Fibroblast of mammary gland (primary cell): ENCODE measurements at regions not wholly inside any gene's neighbourhood (a gene's known extent, or its start where the extent isn't known, plus 50 kb on each side); places are given as distances from the start of the nearest gene placed in this dataset.

ENCODE experiments used
- DNase-seq: peaks from one replicate; pipeline ENCODE4 v3.0.0-alpha.2; 2010; ENCODE audit warnings: low read depth
- H3K4me3 ChIP-seq: 2 replicates; pipeline ENCODE4 v1.5.1; 2011; ENCODE audit warnings: low read depth, mild to moderate bottlenecking, low read length, moderate library complexity; ENCODE audit not compliant: control insufficient read depth
- TF ChIP-seq, protein P1 (sequence below): conservative IDR thresholded peaks from 2 replicates; pipeline ENCODE4 v1.5.1; 2011; ENCODE audit warnings: low read depth, low read length, inconsistent platforms; ENCODE audit not compliant: control insufficient read depth, insufficient read depth

DNA sequence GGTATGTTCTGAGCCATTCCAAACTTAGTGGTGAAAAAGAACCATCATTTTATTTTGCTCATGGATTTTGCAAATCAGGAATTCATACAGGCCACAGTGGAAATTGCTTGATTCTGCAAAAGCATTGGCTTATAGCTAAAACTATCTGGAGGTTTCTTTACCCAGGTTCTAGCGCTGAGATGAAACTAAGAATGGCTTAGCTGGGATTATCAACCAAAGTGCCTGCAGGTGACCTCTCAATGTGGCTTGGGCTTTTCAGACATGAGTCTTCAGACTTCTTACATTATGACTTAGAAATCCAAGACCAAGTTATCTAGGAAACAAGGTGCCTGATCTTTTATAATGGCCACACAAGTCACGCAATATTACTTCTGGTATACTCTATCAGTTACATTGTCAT, 140.1 kb downstream of the HGF start:
- TF ChIP-seq, protein P1, sequence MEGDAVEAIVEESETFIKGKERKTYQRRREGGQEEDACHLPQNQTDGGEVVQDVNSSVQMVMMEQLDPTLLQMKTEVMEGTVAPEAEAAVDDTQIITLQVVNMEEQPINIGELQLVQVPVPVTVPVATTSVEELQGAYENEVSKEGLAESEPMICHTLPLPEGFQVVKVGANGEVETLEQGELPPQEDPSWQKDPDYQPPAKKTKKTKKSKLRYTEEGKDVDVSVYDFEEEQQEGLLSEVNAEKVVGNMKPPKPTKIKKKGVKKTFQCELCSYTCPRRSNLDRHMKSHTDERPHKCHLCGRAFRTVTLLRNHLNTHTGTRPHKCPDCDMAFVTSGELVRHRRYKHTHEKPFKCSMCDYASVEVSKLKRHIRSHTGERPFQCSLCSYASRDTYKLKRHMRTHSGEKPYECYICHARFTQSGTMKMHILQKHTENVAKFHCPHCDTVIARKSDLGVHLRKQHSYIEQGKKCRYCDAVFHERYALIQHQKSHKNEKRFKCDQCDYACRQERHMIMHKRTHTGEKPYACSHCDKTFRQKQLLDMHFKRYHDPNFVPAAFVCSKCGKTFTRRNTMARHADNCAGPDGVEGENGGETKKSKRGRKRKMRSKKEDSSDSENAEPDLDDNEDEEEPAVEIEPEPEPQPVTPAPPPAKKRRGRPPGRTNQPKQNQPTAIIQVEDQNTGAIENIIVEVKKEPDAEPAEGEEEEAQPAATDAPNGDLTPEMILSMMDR = no peak
- no peak overlapping the region for H3K4me3 ChIP-seq
- DNase-seq = no peak

DNA sequence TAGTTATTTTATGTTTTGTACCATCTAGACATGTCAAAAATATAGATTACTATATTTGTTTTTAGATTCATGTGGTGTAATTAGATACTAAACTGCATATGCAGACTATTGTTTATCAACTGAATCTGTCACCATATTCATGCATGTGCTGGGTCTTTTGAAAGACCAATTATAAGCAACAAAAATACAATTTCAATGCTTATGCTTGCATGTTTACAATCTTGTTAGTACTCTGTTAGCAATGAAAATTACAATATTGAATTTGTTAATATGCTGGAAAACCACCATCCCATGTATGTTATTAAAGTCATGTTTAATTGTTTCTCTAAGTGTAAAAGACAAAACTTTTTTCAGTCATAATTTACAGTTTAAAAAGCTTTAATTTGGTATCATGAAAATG, 140.9 kb downstream of the HGF start:
- no peak overlapping the region for H3K4me3 ChIP-seq
- DNase-seq = no peak
- TF ChIP-seq, protein P1 = no peak

DNA sequence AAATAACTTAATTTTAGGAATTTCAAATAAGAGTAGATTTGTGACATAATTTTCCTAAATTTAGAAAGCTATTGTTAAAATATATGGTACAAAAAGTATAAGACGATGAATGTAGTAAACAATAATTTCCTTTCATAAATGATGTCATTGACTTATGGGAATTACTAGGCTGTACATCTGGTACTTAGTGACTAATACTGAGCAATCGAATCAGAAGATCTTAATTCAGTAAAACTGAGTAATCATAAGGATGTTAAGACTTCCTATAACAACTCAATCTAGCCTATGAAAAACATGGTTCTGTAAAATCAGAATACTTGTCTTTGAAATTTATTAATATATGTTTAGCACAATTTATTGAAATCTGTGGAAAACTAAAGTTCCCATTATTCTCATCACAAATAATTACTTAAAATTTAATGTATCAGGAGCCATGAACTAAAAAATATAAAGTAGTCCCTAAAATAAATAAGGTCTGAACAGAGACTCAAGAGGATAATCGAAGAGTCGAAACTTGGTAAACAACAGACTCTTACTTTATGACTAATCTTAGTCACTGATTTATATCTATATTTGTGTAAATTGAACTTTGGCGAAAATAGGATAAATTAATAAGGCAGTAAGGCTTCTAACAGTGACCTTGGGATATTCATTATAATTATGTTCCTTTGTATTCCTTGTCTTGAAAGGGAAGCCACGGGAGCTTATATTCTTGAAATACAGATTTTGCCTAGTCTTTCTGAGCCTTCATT, 142.1 kb downstream of the HGF start:
- DNase-seq = peak; percentile 96
- TF ChIP-seq, protein P1 = no peak
- H3K4me3 ChIP-seq = no peak overlapping the region

DNA sequence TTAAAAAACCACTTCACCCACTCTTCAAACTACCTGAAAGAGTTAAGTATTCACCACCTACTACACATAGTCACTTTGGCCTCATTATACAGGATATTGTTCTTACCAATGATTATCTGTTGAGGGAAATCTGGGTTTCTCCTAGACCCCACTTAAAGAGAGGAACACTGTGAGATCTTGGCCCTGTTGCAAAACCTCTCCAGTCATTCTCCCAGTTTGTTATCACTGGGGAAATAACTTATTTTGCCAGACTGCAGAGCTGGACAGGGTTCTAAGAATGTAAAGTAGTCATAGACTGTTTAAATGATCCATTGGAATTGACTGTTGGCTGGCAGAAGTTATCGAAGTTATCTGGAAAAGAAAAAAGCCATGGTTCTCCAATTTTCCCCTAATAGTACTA, 143.8 kb downstream of the HGF start:
- TF ChIP-seq, protein P1 = no peak
- no peak overlapping the region for H3K4me3 ChIP-seq
- peak; percentile 91 for DNase-seq

DNA sequence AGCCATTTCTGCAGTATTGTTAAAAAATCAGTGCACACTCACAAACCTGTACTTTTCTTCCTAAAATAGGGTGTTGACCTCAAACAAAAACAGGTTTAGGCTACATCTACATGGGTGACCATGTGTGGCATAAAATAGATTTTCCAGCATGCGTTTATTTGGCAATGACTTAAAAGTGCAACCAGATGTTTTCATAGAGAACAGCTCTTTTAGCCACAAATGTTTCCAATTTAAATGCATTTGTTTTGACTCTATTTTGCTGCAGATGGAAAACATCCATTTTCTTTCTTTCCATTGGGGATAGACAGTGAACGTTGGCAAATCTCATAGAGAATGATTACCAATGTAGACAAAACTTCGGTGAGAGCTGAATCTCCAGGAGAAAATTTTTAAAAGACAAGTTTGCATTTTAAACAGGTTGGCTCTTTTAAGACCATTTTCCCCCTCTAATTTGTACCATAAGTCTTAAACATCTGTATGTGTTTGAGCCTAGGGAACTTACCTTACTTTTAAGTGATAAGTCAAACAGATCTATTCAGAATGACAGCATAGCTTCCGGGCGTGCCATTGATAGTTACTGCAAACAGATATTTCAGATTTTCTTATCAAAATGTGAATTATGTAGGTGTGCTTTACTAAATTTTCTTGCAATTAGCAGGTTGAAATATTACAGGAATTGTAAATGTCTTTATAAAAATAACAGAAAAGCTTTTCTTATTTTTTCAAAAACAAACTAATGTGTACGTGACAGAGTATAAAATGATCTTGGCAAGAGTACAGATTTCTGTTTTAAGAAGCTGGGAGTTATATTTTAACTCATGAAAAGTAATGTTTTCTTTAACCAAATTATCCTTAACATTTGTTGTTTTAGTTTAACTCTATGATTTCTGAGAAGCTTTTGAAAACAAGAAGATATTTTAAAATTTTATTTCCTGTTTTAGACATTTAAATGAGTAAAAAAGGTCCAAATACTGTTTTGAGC, 144.9 kb downstream of the HGF start:
- TF ChIP-seq, protein P1 = no peak
- H3K4me3 ChIP-seq = no peak overlapping the region
- peak; percentile 91 for DNase-seq

DNA sequence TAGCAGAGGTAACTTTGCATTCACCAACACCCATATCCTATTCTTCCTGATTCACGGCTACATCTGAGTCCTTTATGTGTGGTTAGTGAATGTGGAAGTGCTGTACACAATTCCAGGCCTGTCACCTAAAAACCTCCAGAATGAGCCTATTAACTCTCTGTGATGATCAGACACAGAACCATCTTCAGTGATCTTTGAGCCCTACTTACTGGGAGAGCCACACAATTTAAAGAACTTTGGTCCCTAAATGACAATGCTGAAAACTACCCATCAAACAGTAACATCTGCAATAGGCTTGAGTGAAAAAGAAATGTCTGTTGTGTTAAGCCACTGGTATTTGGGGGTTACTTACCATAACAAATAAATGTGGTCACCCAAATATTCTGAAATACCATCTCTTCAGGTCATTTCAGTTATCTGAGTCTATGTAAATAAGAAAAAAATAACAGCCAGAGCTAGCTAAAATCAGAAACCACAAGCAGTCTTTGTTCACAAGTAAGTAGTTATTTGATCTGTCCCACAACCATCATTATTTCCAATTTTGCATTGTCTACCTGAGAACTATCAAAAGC, 145.7 kb downstream of the HGF start:
- no peak overlapping the region for H3K4me3 ChIP-seq
- DNase-seq = peak; percentile 51
- TF ChIP-seq, protein P1 = no peak
